HK-2 (cell line): ENCODE measurements at regions not wholly inside any gene's neighbourhood (a gene's known extent, or its start where the extent isn't known, plus 50 kb on each side); places are given as distances from the start of the nearest gene placed in this dataset.
"Not testable (repeated sequence)": the region's sequence is repeated elsewhere in the genome, so short reads cannot be mapped to it uniquely, and the experiment has no call there.

ENCODE experiments used
- DNase-seq: peaks from one replicate; pipeline ENCODE4 v3.0.0-alpha.2; 2018; ENCODE audit not compliant: unreplicated experiment

DNA sequence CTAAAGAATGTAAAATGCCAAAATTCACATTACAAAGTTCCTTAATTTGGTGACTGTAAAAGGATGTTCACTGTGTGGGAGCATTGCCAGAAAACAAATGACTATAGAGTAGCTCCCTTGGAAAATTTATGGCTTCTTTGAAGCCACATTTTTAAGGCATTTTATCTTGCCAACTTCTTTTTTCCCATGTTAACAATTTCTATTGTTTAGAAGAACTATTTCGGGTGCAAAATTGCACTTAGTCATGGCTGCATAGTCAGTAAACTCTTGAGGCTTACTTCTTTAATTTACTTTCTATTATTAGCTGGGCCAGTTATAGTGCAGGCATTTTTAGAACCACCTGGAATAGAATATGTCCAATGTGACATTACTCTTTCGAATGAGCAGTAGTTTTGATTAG, 515.3 kb downstream of the JRKL start:
- DNase-seq = no peak

- no peak for DNase-seq
These were observed 515.9 kb downstream of the JRKL start for GRCh38 chr11:96905663-96906062.

DNA sequence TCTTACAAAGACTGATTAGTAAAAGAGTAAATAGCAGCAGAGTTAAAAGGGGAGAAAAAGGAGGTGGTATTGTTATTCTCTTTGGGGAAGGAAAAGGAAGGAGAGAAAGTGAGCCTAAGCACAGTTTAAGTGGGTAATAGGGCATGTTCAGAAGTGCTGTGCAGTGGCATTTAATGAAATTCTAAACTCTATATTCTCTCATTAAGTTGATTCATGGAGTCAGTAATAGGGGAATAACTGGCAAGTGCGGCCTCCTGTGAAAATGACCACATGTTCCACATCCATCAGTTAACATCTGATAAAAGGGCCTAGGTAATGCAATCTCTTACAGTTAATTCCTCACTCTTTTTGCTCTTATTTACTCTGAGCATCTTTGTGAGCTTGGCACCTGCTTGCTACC, 516.7 kb downstream of the JRKL start:
- DNase-seq = no peak

- no peak for DNase-seq
These were observed 536.0 kb downstream of the JRKL start for GRCh38 chr11:96925862-96926261.

DNA sequence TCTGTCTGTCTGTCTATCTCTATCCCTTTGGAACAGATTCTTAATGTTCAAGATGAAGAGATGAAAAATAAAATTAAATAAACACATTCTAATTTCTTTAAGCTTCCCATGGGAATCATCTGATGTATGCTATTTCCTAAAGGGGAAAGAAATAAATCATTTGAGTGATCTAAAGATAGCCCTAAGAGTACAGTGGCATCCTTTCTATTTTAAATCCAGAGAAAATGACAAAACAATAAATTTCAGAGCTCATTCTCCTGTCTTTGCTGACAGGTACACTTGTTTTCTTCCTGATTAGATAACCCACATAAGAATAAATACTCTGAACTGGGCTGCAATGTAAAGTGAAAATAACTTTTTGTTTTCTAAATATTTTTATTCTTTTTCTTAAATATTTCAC, 550.4 kb downstream of the JRKL start:
- DNase-seq = no peak

DNA sequence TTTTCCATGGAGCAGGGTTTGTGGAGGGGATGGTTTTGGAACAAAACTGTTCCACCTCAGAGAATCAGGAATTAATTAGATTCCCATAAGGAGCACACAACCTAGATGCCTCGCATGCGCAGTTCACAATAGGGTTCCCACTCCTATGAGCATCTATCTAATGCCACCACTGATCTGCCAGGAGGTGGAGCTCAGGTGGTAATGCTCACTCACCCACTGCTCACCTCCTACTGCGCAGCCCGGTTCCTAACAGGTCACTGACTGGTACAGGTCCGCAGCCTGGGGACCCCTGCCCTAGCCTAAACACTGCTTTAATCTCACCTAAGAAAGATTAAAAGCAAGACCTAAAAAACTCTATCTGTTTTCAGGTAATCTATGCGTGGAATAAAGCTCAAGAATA, 553.0 kb downstream of the JRKL start:
- DNase-seq = no peak

- DNase-seq = no peak
These were observed 554.2 kb downstream of the JRKL start for GRCh38 chr11:96943970-96944369.

DNA sequence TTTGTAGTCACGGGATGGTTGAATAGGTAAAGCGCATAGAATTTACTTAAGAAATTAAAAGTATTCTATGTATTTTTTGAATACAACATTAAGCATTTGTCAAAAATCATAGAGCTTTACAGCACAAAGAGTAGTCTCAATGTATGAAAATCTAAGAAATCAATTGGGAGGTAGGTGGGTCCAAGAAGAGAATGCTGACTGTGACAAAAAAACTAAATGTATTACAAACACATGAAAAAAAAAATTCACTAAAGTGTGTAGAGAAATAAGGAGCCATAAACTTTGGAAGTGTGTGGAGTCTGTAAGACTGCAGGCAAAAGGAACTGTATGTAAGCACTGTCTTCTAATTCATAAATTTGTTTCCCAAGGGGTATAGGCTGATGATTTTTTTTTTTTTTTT, 558.3 kb downstream of the JRKL start:
- no peak for DNase-seq

GRCh38 chr11:96949464-96949863, 559.7 kb downstream of the JRKL start:
- DNase-seq = no peak

DNA sequence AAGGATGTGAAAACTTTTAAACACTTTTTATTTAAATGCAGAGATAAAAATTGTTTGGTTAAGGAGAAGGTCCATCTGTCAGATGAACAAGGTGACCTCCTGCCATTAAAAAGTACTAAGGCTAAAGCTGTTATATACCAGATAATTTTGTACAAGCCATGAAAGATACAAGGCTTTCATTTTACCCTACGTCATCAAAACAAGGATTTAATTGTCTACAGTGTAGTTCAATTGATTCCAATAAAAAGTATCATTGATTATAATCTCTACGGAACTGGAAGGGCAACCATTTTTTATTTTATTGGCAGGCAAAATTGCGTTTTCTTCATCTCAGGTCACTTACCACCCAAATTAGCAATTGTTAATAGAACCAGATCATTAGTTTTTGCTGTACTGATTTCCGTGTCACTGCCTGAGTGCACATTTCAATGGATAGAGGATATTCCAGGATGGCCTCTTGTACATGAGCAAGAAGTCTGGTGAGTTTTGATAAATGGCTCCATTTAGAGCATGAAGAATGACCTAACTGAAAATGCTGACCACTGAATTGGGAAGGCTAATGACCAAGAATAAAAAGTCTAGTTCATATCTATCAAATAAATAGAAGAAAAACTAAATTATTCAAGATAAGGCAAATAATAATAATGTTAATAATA, 564.9 kb downstream of the JRKL start:
- no peak for DNase-seq

- DNase-seq = no peak
These were observed 570.7 kb downstream of the JRKL start for GRCh38 chr11:96960476-96960875.

DNA sequence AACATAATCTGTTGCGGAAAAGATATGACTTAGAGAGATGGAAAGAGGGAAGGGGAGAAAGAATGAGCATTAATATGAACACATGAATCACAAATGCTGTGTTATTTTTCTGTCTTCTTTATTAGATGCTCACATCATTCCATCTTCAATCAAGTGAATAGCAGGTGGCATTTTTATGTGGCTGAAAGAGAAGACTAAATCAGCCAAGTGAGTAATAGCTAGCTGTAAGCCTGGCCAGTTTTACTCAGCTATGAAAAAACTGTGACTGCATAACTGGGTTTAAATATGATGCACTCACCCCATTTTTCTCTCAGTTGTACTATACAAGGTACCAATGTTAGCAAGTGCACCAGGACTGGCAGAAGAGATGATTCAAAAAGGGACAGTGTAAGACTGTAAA, 571.1 kb downstream of the JRKL start:
- no peak for DNase-seq

DNA sequence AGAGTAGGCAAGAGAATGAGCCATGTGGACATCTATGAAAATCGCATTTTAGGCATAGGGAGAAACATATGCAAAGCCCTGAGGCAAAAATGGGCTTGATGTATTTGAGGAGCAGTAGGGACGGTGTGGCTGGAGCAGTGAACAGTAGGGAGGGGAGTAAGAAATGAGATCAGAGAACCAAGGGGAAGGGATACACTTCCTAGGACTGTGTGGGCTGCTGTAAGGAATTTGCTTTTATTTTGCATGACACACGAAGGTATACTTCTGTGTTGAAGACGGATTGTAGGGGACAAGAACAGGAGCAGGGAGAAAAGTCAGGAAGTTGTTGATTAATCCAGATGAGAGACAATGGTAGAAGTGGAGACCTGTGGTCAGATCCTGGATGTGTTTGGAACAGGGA, 572.1 kb downstream of the JRKL start:
- DNase-seq = no peak

GRCh38 chr11:96963375-96963774, 573.6 kb downstream of the JRKL start:
- no peak for DNase-seq

GRCh38 chr11:96964661-96965060, 574.8 kb downstream of the JRKL start:
- DNase-seq = no peak

DNA sequence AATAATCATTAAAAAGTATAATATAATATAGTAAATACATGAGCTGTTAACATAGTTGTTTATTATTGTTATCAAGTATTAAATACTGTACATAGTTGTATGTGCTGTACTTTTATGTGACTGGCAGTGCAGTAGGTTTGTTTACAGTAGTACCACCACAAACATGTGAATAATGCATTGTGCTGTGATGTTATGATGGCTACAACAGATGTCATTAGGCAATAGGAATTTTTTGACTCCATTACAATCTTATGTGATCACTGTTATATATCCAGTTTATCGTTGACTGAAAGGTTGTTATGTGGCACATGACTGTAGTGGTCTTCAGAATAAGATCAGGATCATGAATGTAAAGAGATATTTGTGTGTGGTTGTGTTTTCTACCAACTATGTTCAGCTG, 577.8 kb downstream of the JRKL start:
- no peak for DNase-seq

- no peak for DNase-seq
These were observed 579.4 kb downstream of the JRKL start for GRCh38 chr11:96969251-96969650.

DNA sequence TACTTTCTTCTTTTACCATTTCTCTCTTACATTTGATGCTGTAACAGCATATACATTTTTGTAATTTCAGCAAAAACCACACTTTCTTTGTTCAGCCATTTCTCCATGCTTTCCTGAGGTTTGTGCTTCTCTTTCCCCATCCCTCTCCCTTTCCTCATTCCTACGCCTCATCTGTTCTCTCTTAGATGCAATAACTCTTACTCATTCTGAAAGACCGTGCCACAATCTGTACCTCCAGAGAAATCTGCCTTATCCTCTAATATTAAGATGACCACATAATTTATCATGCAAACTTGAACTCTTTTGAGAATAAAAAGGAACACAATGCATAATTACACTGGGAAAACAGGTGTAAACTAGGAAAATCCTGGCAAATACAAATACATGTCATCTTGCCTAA, 588.9 kb downstream of the JRKL start:
- no peak for DNase-seq

DNA sequence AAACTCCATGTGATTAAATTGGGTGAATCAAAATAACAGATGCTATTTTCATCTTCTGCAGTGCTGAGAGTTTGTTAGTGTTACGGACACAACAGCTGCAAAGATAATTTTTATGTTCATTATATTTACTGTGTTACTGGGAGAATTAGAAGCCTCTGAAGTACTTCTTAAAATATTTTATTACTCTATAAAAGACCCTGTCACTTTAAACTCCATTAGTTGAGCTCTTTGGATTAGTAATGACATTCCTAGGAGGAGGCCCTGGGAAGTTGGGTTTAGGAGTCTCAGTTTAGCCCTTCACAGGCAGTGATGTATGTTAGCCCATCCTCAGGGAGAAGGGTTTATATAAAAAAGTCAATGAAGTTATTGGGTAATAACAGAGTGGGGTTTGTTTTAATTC, 596.7 kb downstream of the JRKL start:
- DNase-seq = no peak

GRCh38 chr11:96990914-96991313, 601.1 kb downstream of the JRKL start:
- DNase-seq = no peak

DNA sequence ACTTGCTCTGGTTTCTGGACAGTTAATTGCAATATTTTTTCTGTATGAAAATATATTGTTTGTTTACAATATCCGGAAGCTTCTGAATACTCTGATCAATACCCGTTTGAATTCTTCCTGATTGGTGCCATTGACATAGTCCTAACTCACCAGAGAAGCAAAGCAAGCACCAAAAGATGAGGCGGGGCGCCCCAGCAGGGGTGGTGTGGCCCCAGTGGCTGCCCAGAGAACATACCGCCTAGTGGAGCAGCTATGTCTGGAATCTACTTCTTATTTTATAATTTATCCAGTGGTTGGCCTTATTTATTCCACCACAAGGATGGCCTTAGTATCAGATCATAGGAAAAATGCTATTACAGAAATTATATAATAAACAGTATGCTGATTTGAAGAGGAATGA, 610.7 kb downstream of the JRKL start:
- DNase-seq = no peak

DNA sequence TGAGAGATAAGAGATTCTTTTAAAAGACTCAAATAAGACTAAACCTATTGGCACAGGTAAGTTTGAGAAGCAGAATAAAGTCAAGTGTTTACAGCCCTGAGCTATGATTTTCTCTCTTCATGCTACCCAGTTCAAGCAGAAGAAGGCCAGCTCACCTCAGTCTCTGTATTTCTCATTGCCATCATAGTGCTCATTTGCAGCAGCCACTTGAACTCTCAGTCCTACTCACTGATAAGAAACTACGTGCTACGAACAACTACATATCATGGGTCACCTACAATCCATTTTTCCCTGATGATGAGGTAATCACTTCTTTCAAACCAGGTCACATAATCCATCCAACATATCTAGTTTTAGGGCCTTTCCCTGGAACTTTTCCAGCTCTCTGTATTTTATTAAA, 617.5 kb downstream of the JRKL start:
- no peak for DNase-seq

DNA sequence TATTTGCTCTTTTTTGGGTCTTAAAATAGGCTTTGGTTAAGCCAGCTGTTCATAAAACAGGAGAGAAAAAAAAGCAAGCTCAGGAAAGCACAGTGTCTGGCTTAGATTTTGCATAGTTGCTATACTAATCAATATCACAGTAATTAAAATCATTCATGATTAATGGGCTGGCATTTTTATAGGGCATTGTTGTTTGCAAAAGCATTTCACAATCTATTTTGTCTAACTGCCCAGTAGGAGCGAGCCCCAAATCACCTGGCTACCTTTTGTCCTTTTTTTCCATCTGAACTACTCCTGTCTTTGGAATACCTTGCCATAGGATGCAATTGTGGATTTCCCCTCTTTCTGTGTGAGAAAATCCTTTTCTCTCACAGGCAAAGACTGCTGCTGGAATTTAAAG, 619.8 kb downstream of the JRKL start:
- DNase-seq = no peak

DNA sequence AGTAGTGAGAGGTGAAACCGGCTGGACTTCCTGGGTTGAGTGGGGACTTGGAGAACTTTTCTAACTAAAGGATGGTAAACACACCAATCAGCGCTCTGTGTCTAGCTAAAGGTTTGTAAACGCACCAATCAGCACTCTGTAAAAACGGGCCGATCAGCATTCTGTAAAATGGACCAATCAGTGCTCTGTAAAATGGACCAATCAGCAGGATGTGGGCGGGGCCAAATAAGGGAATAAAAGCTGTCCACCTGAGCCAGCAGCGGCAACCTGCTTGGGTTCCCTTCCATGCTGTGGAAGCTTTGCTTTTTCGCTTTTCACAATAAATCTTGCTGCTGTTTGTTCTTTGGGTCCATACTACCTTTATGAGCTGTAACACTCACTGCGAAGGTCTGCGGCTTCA, 621.2 kb downstream of the JRKL start:
- DNase-seq = not testable (repeated sequence)

- no peak for DNase-seq
These were observed 625.5 kb downstream of the JRKL start for GRCh38 chr11:97015327-97015726.
